Effector CD4-positive, alpha-beta T cell (primary cell): ENCODE measurements at regions not wholly inside any gene's neighbourhood (a gene's known extent, or its start where the extent isn't known, plus 50 kb on each side); places are given as distances from the start of the nearest gene placed in this dataset.

Experiments
- DNase-seq: peaks from one replicate; pipeline ENCODE4 v3.0.0-alpha.2; 2020

GRCh38 chr16:77668201-77668600, 54.1 kb upstream of the NUDT7 start:
- no peak for DNase-seq

- no peak for DNase-seq
Observed at GRCh38 chr16:77669057-77669456, 53.3 kb upstream of the NUDT7 start.
